Panc1 (cell line): ENCODE measurements at regions not wholly inside any gene's neighbourhood (a gene's known extent, or its start where the extent isn't known, plus 50 kb on each side); places are given as distances from the start of the nearest gene placed in this dataset.
"Not testable (repeated sequence)": the region's sequence is repeated elsewhere in the genome, so short reads cannot be mapped to it uniquely, and the experiment has no call there.

Experiments
- CTCF ChIP-seq: fragments of 450-650 bp; IDR thresholded peaks from 2 replicates; pipeline ENCODE4 v1.5.1; 2017; ENCODE audit warnings: mild to moderate bottlenecking
- POLR2AphosphoS5 ChIP-seq: IDR thresholded peaks from 2 replicates; pipeline ENCODE4 v1.6.1; 2012; ENCODE audit warnings: mild to moderate bottlenecking, low read depth, low read length, moderate library complexity
- REST ChIP-seq, 2 experiments: IDR thresholded peaks; 2 replicates each; pipeline ENCODE4 v1.6.1; 2011 to 2012; ENCODE audit warnings: low read depth in 2 of 2, control low read depth in 1 of 2, low read length in 1 of 2, mild to moderate bottlenecking in 1 of 2, moderate library complexity in 1 of 2; ENCODE audit not compliant: insufficient read depth in 1 of 2
- SIN3A ChIP-seq: IDR thresholded peaks from 2 replicates; pipeline ENCODE4 v1.6.1; 2012; ENCODE audit warnings: low read depth, mild to moderate bottlenecking, low read length, moderate library complexity, borderline replicate concordance; ENCODE audit not compliant: insufficient read depth

GRCh38 chrX:3828378-3829040 lies 115.1 kb upstream of the PRKX start:
- not testable (repeated sequence) for TF ChIP-seq CTCF; POLR2AphosphoS5; SIN3A; REST (IDR thresholded peaks at IDR 0.05; ENCODE audit: insufficient read depth in 1 of 2, low read depth in 2 of 2, low read length in 1 of 2)
